ENCODE measurements at regions not wholly inside any gene's neighbourhood (a gene's known extent, or its start where the extent isn't known, plus 50 kb on each side); places are given as distances from the start of the nearest gene placed in this dataset.

DNA sequence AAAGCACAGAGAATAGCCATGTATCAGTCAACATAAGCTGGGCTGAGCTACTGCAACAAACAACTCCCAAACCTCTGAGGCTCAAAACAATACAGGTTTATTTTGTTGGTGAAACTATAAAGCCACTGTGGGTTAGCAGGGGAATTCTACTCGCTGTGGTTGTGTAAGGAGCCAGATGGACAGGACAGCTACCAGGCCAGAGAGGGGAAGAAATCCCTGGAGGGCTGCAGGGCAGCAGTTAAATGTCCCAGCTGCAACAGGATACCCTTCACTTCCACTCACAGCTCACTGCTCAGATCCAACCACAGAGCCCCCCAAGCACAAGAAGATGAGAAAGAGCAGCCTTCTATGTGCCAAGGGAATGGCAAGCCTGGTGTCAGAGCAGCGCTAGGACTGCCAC, 245.9 kb upstream of the RAB6C start:
- DNase-seq: no peak

- DNase-seq: no peak
Observed at GRCh38 chr2:129734343-129735034, 245.0 kb upstream of the RAB6C start.

- DNase-seq: no peak
Observed at GRCh38 chr2:129735576-129735975, 243.9 kb upstream of the RAB6C start.

GRCh38 chr2:129737660-129738527, 241.6 kb upstream of the RAB6C start:
- DNase-seq: no peak

DNA sequence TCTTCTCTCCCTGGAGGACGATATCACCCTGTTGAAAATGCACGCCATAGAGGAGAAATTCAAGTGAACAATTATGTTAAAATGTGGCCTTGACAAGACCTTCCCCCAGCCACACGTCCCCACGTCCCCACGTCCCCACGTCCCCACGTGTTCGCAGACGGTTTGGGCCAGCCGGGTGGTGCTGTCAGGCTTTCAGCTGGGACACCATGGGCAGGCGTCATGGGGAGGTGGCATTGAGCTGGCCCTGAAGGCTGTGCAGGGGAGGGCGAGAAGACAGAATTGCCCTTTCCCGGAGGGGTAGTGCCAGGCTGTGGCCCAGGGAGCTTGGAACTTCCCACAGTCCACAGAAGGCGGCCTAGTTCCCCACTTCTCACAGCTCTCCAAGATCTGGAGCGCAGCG, 240.7 kb upstream of the RAB6C start:
- no peak for DNase-seq

GRCh38 chr2:129740504-129740903, 239.0 kb upstream of the RAB6C start:
- DNase-seq: no peak

GRCh38 chr2:129741165-129741564, 238.3 kb upstream of the RAB6C start:
- no peak for DNase-seq

- DNase-seq: no peak
Observed at GRCh38 chr2:129741623-129742022, 237.8 kb upstream of the RAB6C start.

DNA sequence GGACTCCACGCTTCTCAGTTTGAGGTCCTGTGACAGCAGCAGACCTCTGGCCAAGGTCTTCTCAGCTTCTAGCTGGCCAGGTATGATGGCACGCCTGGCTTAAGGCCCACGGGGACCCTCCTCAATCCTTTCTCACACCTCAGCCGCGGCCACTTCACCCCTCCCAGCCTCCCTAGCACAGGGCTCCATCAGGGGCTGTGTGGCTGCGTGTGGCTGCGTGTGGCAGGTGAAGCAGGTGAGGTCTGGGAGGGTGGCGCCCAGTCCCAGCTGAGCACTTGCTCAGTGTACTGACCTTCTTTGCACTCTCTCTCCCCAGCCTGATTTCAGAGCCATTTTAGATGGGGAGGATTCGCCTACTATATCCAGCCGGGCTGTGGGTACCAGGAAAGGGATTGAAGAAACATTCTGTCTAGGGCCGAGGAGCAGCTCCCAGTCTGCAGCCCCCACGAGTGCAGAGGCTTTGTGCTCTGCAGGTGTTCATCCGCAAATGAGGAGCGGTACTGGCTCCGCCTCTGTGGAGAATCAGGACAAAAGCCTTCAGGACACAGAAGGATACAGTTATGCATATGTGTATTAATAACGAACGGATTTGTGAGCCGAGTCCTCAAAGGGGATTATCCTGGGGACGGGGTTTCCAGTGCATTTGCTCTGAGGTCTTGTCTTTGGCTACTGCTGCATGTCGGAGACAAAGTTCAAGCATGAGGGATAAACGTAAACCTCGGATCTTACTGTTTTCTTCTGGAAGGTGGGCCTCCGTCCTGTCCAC, 236.9 kb upstream of the RAB6C start:
- no peak for DNase-seq

GRCh38 chr2:129744141-129744540, 235.3 kb upstream of the RAB6C start:
- DNase-seq: no peak

GRCh38 chr2:129744649-129745048, 234.8 kb upstream of the RAB6C start:
- no peak for DNase-seq

GRCh38 chr2:129747500-129748125, 231.9 kb upstream of the RAB6C start:
- DNase-seq: no peak

- DNase-seq: no peak
Observed at GRCh38 chr2:129748250-129748649, 231.2 kb upstream of the RAB6C start.

GRCh38 chr2:129748653-129749052, 230.8 kb upstream of the RAB6C start:
- no peak for DNase-seq

- DNase-seq: no peak
Observed at GRCh38 chr2:129751409-129751808, 228.1 kb upstream of the RAB6C start.

DNA sequence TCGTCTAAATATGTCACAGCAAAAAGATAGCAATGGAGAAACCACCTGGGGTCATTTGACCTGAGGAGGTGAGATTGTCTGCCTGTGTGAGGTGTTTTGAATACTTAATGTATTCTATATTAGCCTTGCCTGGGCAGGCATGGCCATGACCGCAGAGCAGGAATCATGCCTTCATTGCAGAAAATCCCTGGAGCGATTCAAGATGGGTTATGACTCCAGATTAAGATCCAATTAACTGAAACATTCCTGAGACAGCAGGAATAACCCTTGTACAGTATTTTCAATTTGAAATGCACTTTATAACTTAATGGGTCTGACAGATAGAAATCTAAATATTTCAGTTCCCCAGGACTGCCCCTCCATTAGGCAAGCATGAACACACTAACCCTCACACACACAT, 227.3 kb upstream of the RAB6C start:
- DNase-seq: no peak

- no peak for DNase-seq
Observed at GRCh38 chr2:129752686-129753085, 226.8 kb upstream of the RAB6C start.

- no peak for DNase-seq
Observed at GRCh38 chr2:129753261-129753660, 226.2 kb upstream of the RAB6C start.

DNA sequence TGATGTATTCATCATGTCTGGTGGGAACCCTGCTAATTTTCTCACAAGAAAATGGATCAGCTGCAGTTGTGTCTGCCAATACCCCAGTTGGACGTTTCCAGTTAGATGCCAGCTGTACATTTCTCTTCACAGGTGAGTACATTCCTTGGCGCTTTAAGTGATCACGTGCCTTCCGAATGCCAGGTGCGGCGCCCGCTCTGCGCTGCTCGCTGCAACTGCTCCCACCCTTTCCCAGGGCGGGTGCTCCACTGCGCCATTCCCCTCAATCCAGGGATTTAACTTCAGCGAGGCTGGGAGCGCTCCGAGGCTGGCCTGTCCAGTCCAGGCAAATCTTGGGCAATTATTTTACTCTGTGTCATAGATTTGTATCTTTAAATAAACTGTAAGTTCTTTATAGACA, 225.0 kb upstream of the RAB6C start:
- DNase-seq: no peak

DNA sequence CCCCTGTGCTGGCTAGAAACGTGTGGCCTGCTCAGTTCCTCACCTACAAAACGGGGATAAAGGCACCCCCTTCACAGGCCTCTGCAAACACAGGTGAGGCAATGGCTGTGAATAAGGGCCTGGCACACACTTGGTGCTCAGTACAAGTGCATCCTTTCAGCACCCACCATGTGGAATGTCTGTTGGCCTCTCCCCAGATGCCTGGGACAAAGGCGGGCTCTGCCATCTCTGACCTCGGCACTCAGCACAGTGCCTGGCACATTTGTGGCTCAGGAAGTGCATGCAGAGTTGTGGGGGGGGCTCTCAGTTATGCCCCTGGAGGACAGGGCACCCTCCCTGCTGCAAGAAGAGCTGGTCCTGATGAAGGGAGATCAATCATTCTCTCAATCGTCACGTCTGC, 224.6 kb upstream of the RAB6C start:
- no peak for DNase-seq

- no peak for DNase-seq
Observed at GRCh38 chr2:129755786-129756185, 223.7 kb upstream of the RAB6C start.

DNA sequence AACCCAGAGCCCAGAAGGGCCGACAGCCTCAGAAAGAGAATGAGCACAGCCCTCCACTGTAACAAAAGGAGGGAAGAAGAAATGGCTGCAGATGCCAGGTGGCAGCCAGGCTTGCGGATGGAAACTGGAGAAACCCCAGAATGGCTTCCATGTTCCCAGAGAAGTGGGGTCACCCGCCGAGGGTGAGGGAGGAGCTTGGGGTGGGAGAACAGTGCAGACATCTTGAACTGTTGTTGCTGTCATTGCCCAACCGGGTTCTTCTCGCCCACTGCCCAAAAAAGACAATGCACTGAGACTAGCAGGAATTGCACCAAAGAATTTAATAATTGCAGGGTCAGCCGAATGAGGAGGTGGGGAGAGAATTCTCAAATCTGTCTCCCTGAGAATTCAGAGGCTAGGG, 223.2 kb upstream of the RAB6C start:
- DNase-seq: no peak

- no peak for DNase-seq
Observed at GRCh38 chr2:129757366-129757914, 222.0 kb upstream of the RAB6C start.

Data from activated CD4-positive, alpha-beta T cell treated with anti-CD3 and anti-CD28 coated beads, Interleukin-2, amount 50 U/mL, for 1 hour (primary cell).